ENCODE measurements at regions not wholly inside any gene's neighbourhood (a gene's known extent, or its start where the extent isn't known, plus 50 kb on each side); places are given as distances from the start of the nearest gene placed in this dataset.

DNA sequence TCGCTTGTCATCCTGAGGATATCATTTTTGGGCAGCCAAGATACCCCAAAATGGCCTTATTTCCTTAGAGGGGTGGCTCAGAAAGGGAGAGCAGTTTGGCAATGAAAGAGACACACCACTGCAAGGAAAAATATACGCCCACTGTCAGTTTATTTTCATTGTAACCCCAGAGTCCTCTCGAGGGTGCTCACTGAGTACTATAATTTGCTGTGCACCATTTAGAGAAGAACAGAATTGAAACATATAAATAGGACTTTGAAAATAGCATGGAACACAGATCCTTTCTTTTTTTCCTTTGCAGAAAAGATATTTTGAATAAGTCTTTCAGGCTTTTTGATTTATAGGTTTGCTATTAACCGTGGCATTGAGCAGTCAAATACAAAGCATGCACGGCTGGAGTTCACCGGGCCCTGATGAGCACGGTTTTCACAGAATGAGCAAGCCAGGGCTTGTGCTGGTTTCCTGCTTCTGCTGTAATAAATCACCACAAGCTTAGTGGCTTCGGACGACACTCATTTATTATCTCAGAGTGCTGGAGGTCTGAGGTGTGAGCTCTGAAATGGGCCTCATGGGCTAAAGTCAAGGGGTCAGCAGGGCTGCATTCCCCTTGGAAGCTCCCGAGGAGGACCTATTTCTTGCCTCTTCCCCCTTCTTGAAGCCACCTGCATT lies 152.3 kb downstream of the ZNF664 start:
- TF ChIP-seq, protein P1, sequence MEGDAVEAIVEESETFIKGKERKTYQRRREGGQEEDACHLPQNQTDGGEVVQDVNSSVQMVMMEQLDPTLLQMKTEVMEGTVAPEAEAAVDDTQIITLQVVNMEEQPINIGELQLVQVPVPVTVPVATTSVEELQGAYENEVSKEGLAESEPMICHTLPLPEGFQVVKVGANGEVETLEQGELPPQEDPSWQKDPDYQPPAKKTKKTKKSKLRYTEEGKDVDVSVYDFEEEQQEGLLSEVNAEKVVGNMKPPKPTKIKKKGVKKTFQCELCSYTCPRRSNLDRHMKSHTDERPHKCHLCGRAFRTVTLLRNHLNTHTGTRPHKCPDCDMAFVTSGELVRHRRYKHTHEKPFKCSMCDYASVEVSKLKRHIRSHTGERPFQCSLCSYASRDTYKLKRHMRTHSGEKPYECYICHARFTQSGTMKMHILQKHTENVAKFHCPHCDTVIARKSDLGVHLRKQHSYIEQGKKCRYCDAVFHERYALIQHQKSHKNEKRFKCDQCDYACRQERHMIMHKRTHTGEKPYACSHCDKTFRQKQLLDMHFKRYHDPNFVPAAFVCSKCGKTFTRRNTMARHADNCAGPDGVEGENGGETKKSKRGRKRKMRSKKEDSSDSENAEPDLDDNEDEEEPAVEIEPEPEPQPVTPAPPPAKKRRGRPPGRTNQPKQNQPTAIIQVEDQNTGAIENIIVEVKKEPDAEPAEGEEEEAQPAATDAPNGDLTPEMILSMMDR (optimal IDR thresholded peaks at IDR 0.05 in 1 of 3, IDR thresholded peaks at IDR 0.05 in 1 of 3, conservative IDR thresholded peaks at IDR 0.05 in 1 of 3; ENCODE audit: extremely low read depth in 1 of 3, insufficient read depth in 2 of 3, low read length in 3 of 3) = no peak
- TF ChIP-seq EZH2 (IDR thresholded peaks at IDR 0.05; ENCODE audit: low read length) = no peak

All from keratinocyte (primary cell).